Muscle layer of colon (tissue), 2 donors: ENCODE measurements at regions not wholly inside any gene's neighbourhood (a gene's known extent, or its start where the extent isn't known, plus 50 kb on each side); places are given as distances from the start of the nearest gene placed in this dataset.

Source experiments
- H3K27ac ChIP-seq: one replicate; pipeline ENCODE4 v1.7.0; 2013; ENCODE audit warnings: low read depth, mild to moderate bottlenecking, low read length, moderate library complexity
- H3K27me3 ChIP-seq, 2 donors: one replicate each; pipeline ENCODE4 v1.7.0; 2013; ENCODE audit warnings: low read length in 2 of 2, mild to moderate bottlenecking in 2 of 2; ENCODE audit not compliant: insufficient read depth in 2 of 2, control insufficient read depth in 1 of 2
- H3K36me3 ChIP-seq: one replicate; pipeline ENCODE4 v1.7.0; 2013; ENCODE audit warnings: mild to moderate bottlenecking, low read length; ENCODE audit not compliant: insufficient read depth
- H3K4me1 ChIP-seq: one replicate; pipeline ENCODE4 v1.7.0; 2013; ENCODE audit warnings: mild to moderate bottlenecking, low read length; ENCODE audit not compliant: insufficient read depth
- H3K4me3 ChIP-seq, 2 donors: one replicate each; pipeline ENCODE4 v1.7.0; 2013; ENCODE audit warnings: low read length in 2 of 2, low read depth in 1 of 2, mild to moderate bottlenecking in 1 of 2, moderate library complexity in 1 of 2
- H3K9ac ChIP-seq: one replicate; pipeline ENCODE4 v1.7.0; 2013; ENCODE audit warnings: low read length
- H3K9me3 ChIP-seq: one replicate; pipeline ENCODE4 v1.7.0; 2013; ENCODE audit warnings: mild to moderate bottlenecking, low read length
- donor health status: abdominal sarcoma.
- donor health status: Adenocarcinoma of cecum.

GRCh38 chr13:106187101-106187500, 348.4 kb downstream of the EFNB2 start:
- H3K36me3 ChIP-seq = no peaks in the 10 kb centered on the region
- H3K9me3 ChIP-seq = no peaks in the 10 kb centered on the region
- no peak overlapping the region for H3K9ac ChIP-seq
- H3K4me3 ChIP-seq = no peak overlapping the region
- no peaks in the 10 kb centered on the region for H3K27me3 ChIP-seq
- H3K4me1 ChIP-seq = no peaks in the 10 kb centered on the region
- H3K27ac ChIP-seq = no peak overlapping the region

GRCh38 chr13:106186366-106187030, 349.0 kb downstream of the EFNB2 start:
- Histone ChIP-seq H3K27ac (no peak overlapping the region), H3K9ac (no peak overlapping the region), H3K4me1 (no peaks in the 10 kb centered on the region), H3K27me3 (no peaks in the 10 kb centered on the region), H3K36me3 (no peaks in the 10 kb centered on the region), H3K9me3 (no peaks in the 10 kb centered on the region), H3K4me3 (no peak overlapping the region)

- H3K36me3 ChIP-seq = no peaks in the 10 kb centered on the region
- H3K9me3 ChIP-seq = peaks cover 4% of the 10 kb centered on the region
- H3K4me1 ChIP-seq = no peaks in the 10 kb centered on the region
- no peak overlapping the region for H3K9ac ChIP-seq
- H3K27me3 ChIP-seq = no peaks in the 10 kb centered on the region
- H3K4me3 ChIP-seq = no peak overlapping the region
- no peak overlapping the region for H3K27ac ChIP-seq
Measured at GRCh38 chr13:106184790-106185189, 350.7 kb downstream of the EFNB2 start.

- Histone ChIP-seq H3K27ac (no peak overlapping the region), H3K9ac (no peak overlapping the region), H3K27me3 (no peaks in the 10 kb centered on the region), H3K4me1 (no peaks in the 10 kb centered on the region), H3K4me3 (no peak overlapping the region), H3K9me3 (peaks cover 4% of the 10 kb centered on the region), H3K36me3 (no peaks in the 10 kb centered on the region)
Measured at GRCh38 chr13:106183410-106184065, 351.9 kb downstream of the EFNB2 start.

- no peaks in the 10 kb centered on the region for H3K36me3 ChIP-seq
- no peak overlapping the region for H3K27ac ChIP-seq
- H3K9me3 ChIP-seq = peaks cover 4% of the 10 kb centered on the region
- no peak overlapping the region for H3K4me3 ChIP-seq
- H3K9ac ChIP-seq = no peak overlapping the region
- no peaks in the 10 kb centered on the region for H3K4me1 ChIP-seq
- H3K27me3 ChIP-seq = no peaks in the 10 kb centered on the region
Measured at GRCh38 chr13:106182404-106182803, 353.1 kb downstream of the EFNB2 start.

- Histone ChIP-seq H3K27ac (no peak overlapping the region), H3K4me1 (peaks cover 4% of the 10 kb centered on the region)
Measured at GRCh38 chr13:106178816-106179215, 356.6 kb downstream of the EFNB2 start.

GRCh38 chr13:106177146-106177545, 358.3 kb downstream of the EFNB2 start:
- H3K9me3 ChIP-seq = peaks cover 4% of the 10 kb centered on the region
- H3K27ac ChIP-seq = no peak overlapping the region
- no peak overlapping the region for H3K4me3 ChIP-seq
- peaks cover 4% of the 10 kb centered on the region for H3K4me1 ChIP-seq
- H3K27me3 ChIP-seq = no peaks in the 10 kb centered on the region
- no peak overlapping the region for H3K9ac ChIP-seq
- no peaks in the 10 kb centered on the region for H3K36me3 ChIP-seq

More at GRCh38 chr13:106178816-106179215, 356.6 kb downstream of the EFNB2 start:
- H3K4me3 ChIP-seq = no peak overlapping the region
- no peak overlapping the region for H3K9ac ChIP-seq
- H3K9me3 ChIP-seq = peaks cover 4% of the 10 kb centered on the region
- no peaks in the 10 kb centered on the region for H3K27me3 ChIP-seq
- H3K36me3 ChIP-seq = no peaks in the 10 kb centered on the region

- H3K4me1 ChIP-seq = peaks cover 4% of the 10 kb centered on the region
- H3K4me3 ChIP-seq = no peak overlapping the region
- peaks cover 4% of the 10 kb centered on the region for H3K9me3 ChIP-seq
- no peaks in the 10 kb centered on the region for H3K27me3 ChIP-seq
- H3K27ac ChIP-seq = no peak overlapping the region
- no peak overlapping the region for H3K9ac ChIP-seq
- H3K36me3 ChIP-seq = no peaks in the 10 kb centered on the region
Measured at GRCh38 chr13:106176117-106176516, 359.3 kb downstream of the EFNB2 start.

GRCh38 chr13:106173891-106174610, 361.4 kb downstream of the EFNB2 start:
- Histone ChIP-seq H3K9ac (no peak overlapping the region), H3K4me1 (peaks cover 4% of the 10 kb centered on the region), H3K9me3 (no peaks in the 10 kb centered on the region), H3K27me3 (no peaks in the 10 kb centered on the region), H3K36me3 (no peaks in the 10 kb centered on the region), H3K4me3 (no peak overlapping the region), H3K27ac (no peak overlapping the region)

GRCh38 chr13:106173346-106173745, 362.1 kb downstream of the EFNB2 start:
- Histone ChIP-seq H3K4me1 (peaks cover 4% of the 10 kb centered on the region), H3K27me3 (no peaks in the 10 kb centered on the region), H3K9ac (no peak overlapping the region), H3K36me3 (no peaks in the 10 kb centered on the region), H3K4me3 (no peak overlapping the region), H3K27ac (no peak overlapping the region), H3K9me3 (no peaks in the 10 kb centered on the region)

- Histone ChIP-seq H3K27me3 (no peaks in the 10 kb centered on the region), H3K36me3 (no peaks in the 10 kb centered on the region), H3K9ac (no peak overlapping the region), H3K27ac (no peak overlapping the region), H3K4me3 (no peak overlapping the region), H3K9me3 (no peaks in the 10 kb centered on the region), H3K4me1 (peaks cover 4% of the 10 kb centered on the region)
Measured at GRCh38 chr13:106172176-106172905, 363.1 kb downstream of the EFNB2 start.
